Transverse colon (tissue), 4 donors: ENCODE measurements at regions not wholly inside any gene's neighbourhood (a gene's known extent, or its start where the extent isn't known, plus 50 kb on each side); places are given as distances from the start of the nearest gene placed in this dataset.

Experiments
- DNase-seq: peaks from one replicate; pipeline ENCODE4 v3.0.0-alpha.2; 2019
- H3K27ac ChIP-seq, 4 donors: fragments of 200-600 bp; sonication (generic); 2 replicates each; pipeline ENCODE4 v1.5.1; 2016 to 2018; ENCODE audit warnings: inconsistent platforms in 4 of 4
- H3K27me3 ChIP-seq: fragments of 200-600 bp; sonication (generic); 2 replicates; pipeline ENCODE4 v1.5.1; 2017; ENCODE audit warnings: inconsistent platforms
- H3K36me3 ChIP-seq, 4 donors: fragments of 200-600 bp; sonication (generic); 2 replicates each; pipeline ENCODE4 v1.5.1; 2017 to 2019; ENCODE audit warnings: inconsistent platforms in 4 of 4
- H3K4me1 ChIP-seq, 4 donors: fragments of 200-600 bp; sonication (generic); 2 replicates each; pipeline ENCODE4 v1.5.1; 2017 to 2020; ENCODE audit warnings: inconsistent platforms in 4 of 4
- H3K4me3 ChIP-seq, 4 donors: fragments of 200-600 bp; sonication (generic); 1 replicate in 1 of 4; 2 replicates in 3 of 4; pipeline versions ENCODE4 v1.5.1 to v1.6.1; 2017 to 2019; ENCODE audit warnings: inconsistent platforms in 4 of 4
- H3K9me3 ChIP-seq, 2 donors: fragments of 200-600 bp; sonication (generic); 2 replicates each; pipeline ENCODE4 v1.5.1; 2017 to 2019; ENCODE audit warnings: inconsistent platforms in 2 of 2
- EP300 ChIP-seq: sonication (generic); formaldehyde crosslinking; IDR thresholded peaks from one replicate; pipeline ENCODE4 v1.6.1; 2017; ENCODE audit warnings: antibody characterized with exemption, low read depth
- POLR2A ChIP-seq: fragments of 450-650 bp; IDR thresholded peaks from one replicate; pipeline ENCODE4 v1.6.1; 2016; ENCODE audit warnings: antibody characterized with exemption, mild to moderate bottlenecking, moderate library complexity
- POLR2AphosphoS5 ChIP-seq, 3 donors: sonication (generic); formaldehyde crosslinking; IDR thresholded peaks; one replicate each; pipeline ENCODE4 v1.6.1; 2016; ENCODE audit warnings: antibody characterized with exemption in 3 of 3
- WGBS, 2 donors: methylation state at CpG; one replicate each; pipeline ENCODE4 v1.1.5; 2018; ENCODE audit warnings: low coverage in 1 of 2; 5-methylcytosine and 5-hydroxymethylcytosine counted together
- in situ Hi-C, 4 donors: fragments of 200-750 bp; cut with MboI; loops; one replicate each; pipeline versions ENCODE4 v1.15.0 to v1.15.1; 2017; ENCODE audit warnings: low sequenced_read_pairs in 3 of 4, low pct_ligation_motif_present in 1 of 4, low pct_unique_long_range_greater_than_20kb in 1 of 4
- intact Hi-C: fragments of 100-400 bp; cut with DNase I; formaldehyde crosslinking; loops from one replicate; pipeline ENCODE4 v1.15.1; 2023; ENCODE audit warnings: low total_unique reads
- TF ChIP-seq, protein P1 (sequence below), 5 experiments: fragments of 200-600 bp in 3 of 5; fragments of 450-650 bp in 2 of 5; sonication (generic) in 3 of 5; IDR thresholded peaks; 1 replicate in 2 of 5; 2 replicates in 3 of 5; pipeline ENCODE4 v1.5.1; 2016 to 2017; ENCODE audit warnings: antibody characterized with exemption in 5 of 5, inconsistent platforms in 3 of 5, mild to moderate bottlenecking in 2 of 5, moderate library complexity in 1 of 5

DNA sequence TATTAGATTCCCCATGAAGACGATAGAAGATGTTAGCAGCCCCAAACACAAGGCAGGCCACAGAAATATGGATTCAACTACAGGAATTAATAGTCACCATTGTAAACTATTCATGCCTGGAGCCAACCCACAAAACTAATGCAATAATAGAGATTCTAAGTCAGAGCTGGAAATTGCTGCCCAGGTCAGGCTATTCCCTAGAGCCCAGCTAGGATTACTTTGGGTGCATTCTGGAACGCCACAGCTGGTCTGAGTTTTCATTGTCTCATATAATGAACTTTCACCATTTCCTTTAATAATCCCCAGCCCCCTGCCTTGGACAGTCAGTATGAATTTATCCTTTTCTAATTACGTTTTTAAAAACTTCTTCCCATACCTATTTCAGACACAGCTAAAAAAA is 252.6 kb downstream of the PAPSS1 start:
- Histone ChIP-seq H3K36me3 (no peaks in the 10 kb centered on the region), H3K27ac (no peak overlapping the region), H3K4me3 (no peak overlapping the region), H3K4me1 (no peaks in the 10 kb centered on the region), H3K27me3 (no peaks in the 10 kb centered on the region), H3K9me3 (no peaks in the 10 kb centered on the region)
- in situ Hi-C loops (no loop called here), intact Hi-C loops (no loop called here)
- no peak for DNase-seq
- no peak for TF ChIP-seq POLR2AphosphoS5 (IDR thresholded peaks at IDR 0.05)
- TF ChIP-seq POLR2A, result no peak
- TF ChIP-seq, protein P1, sequence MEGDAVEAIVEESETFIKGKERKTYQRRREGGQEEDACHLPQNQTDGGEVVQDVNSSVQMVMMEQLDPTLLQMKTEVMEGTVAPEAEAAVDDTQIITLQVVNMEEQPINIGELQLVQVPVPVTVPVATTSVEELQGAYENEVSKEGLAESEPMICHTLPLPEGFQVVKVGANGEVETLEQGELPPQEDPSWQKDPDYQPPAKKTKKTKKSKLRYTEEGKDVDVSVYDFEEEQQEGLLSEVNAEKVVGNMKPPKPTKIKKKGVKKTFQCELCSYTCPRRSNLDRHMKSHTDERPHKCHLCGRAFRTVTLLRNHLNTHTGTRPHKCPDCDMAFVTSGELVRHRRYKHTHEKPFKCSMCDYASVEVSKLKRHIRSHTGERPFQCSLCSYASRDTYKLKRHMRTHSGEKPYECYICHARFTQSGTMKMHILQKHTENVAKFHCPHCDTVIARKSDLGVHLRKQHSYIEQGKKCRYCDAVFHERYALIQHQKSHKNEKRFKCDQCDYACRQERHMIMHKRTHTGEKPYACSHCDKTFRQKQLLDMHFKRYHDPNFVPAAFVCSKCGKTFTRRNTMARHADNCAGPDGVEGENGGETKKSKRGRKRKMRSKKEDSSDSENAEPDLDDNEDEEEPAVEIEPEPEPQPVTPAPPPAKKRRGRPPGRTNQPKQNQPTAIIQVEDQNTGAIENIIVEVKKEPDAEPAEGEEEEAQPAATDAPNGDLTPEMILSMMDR (IDR thresholded peaks at IDR 0.05), result no peak
- TF ChIP-seq EP300, result no peak
- 60 to 76% methylated on average over 3 of the region's 3 CpGs for WGBS, 2 donors

DNA sequence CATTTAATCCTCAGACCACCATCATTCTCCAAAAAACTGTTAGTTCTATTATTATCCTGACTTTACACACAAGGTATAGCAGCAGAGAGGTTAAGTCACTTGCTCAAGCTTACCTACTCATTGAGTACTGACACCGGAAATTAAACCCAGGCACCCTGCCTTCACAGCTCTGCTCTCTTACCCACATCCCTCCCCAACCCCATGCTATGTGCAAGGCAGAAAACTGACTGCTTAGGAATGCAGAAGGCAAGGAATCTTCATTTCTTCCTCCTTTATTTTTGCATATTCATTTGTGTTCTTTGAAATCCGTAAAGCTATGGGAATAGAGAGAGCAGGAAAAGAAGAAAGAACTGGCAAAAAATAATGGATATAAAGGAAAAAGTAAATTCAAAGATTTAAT is 261.8 kb downstream of the PAPSS1 start:
- no peak for DNase-seq
- no peaks in the 10 kb centered on the region for H3K36me3 ChIP-seq
- TF ChIP-seq POLR2A (no peak), EP300 (no peak), POLR2AphosphoS5 (IDR thresholded peaks at IDR 0.05) (no peak)
- TF ChIP-seq, protein P1 (IDR thresholded peaks at IDR 0.05), result no peak
- H3K4me3 ChIP-seq, result no peak overlapping the region
- H3K9me3 ChIP-seq, result no peaks in the 10 kb centered on the region
- H3K27ac ChIP-seq, result no peak overlapping the region
- no peaks in the 10 kb centered on the region for H3K27me3 ChIP-seq
- in situ Hi-C loops (no loop called here), intact Hi-C loops (no loop called here)
- H3K4me1 ChIP-seq, result no peaks in the 10 kb centered on the region
- 60 to 80% methylated on average over 1 to 2 of the region's 2 CpGs for WGBS, 2 donors

DNA sequence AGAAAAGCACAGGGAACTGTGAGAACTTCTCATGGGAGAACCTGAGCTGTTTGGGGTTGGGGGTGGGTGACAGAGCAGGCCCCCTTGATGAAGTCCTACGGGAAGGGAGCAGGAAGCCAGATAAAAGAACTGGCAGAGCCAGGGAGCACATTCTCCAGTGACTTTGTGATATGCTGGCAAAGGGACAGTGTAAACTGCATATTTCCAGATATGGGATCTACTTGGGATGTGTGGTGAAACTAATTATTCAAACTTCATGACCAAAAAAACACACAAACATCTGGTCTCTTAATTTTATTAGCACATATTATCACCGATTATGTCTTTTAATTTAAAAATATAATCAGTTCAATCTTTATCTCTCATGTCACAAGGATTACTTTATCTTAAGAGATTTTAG is 266.0 kb downstream of the PAPSS1 start:
- intact Hi-C loops (no loop called here), in situ Hi-C loops (no loop called here)
- Histone ChIP-seq H3K4me1 (peaks cover 0 to 5% (median 2%) of the 10 kb centered on the region in 4 donors), H3K27me3 (no peaks in the 10 kb centered on the region), H3K36me3 (no peaks in the 10 kb centered on the region), H3K27ac (no peak overlapping the region), H3K4me3 (no peak overlapping the region), H3K9me3 (no peaks in the 10 kb centered on the region)
- WGBS, 2 donors, result 61 to 64% methylated on average over 2 of the region's 2 CpGs
- TF ChIP-seq EP300 (no peak), POLR2AphosphoS5 (IDR thresholded peaks at IDR 0.05) (no peak), POLR2A (no peak)
- TF ChIP-seq, protein P1 (IDR thresholded peaks at IDR 0.05), result no peak
- no peak for DNase-seq

DNA sequence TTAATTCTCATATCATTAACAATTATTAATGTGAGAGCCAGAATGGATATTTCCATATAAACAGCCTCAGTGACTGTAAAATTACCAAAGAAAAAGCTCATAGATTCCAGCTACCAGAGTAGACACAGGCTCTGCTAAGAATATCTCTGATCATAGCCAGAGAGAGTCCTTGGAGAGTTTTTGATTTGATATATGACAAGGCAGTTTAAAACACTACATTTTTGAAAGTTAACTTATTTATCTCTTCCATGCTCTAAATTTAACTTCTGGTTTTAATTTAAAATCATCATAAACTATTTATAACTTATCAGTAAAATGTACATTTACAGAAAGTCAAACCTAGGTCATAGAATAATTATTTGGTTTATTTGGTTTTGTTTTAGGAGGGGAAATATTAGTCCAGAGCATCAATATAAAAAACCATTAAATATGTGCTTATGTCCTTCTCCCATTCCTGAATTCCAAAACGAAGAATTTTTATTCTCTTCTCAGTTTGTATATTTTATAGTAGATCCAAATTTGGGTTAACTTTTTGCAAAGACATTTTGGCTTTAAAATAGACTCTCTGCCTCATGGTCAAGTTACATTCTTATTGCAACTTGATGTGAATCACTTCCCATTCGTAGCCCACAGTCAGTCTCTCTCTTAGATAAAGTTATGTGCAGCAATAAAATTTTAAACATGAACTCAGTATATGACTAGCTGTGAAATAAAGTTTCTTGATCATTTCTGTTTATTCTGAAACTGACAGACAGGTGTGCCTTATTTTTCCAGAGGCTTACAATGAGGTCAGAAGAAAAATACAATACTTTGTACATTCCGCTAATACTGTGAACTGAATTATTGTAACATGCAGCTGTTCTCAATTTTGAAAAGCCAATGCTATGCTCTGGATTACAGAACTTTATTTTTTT is 267.1 kb downstream of the PAPSS1 start:
- H3K27ac ChIP-seq, result no peak overlapping the region
- peaks cover 0 to 5% (median 2%) of the 10 kb centered on the region in 4 donors for H3K4me1 ChIP-seq
- in situ Hi-C loops, result no loop called here
- no peaks in the 10 kb centered on the region for H3K36me3 ChIP-seq
- no peaks in the 10 kb centered on the region for H3K27me3 ChIP-seq
- 37 to 43% methylated on average over 3 of the region's 3 CpGs for WGBS, 2 donors
- TF ChIP-seq, protein P1 (IDR thresholded peaks at IDR 0.05), result no peak
- TF ChIP-seq POLR2AphosphoS5 (IDR thresholded peaks at IDR 0.05) (no peak), POLR2A (no peak), EP300 (no peak)
- no peaks in the 10 kb centered on the region for H3K9me3 ChIP-seq
- H3K4me3 ChIP-seq, result no peak overlapping the region
- DNase-seq, result no peak
- intact Hi-C loops, result no loop called here
